ENCODE measurements at regions not wholly inside any gene's neighbourhood (a gene's known extent, or its start where the extent isn't known, plus 50 kb on each side); places are given as distances from the start of the nearest gene placed in this dataset.
"Not testable (repeated sequence)": the region's sequence is repeated elsewhere in the genome, so short reads cannot be mapped to it uniquely, and the experiment has no call there.

GRCh38 chr1:206335162-206335561, 131.8 kb downstream of the SRGAP2 start:
- not testable (repeated sequence) for TF ChIP-seq CTCF (IDR thresholded peaks at IDR 0.05); ZFX (IDR thresholded peaks at IDR 0.05; ENCODE audit: borderline replicate concordance)

Data from 22Rv1 (cell line).